ENCODE measurements at regions not wholly inside any gene's neighbourhood (a gene's known extent, or its start where the extent isn't known, plus 50 kb on each side); places are given as distances from the start of the nearest gene placed in this dataset.

DNA sequence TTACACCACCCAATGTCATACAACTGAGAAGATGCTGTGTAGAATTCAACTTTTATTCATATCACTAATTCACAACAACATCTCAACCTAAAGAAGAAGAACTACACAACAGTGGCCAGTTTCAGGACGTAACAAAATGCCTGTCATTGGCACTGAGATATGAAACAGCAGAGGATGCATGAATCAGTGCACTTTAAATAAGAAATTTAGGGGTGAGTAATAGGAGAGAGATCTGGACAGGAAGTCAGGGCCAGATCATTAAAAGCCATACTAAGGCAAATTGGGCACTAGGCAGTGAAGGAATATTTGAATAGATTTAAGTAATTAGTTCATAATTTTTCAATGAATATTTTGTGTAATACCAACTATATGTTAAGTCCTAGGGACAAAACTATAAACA, 510.5 kb downstream of the PLPP3 start:
- no peak overlapping the region for H3K27ac ChIP-seq
- TF ChIP-seq, protein P1, sequence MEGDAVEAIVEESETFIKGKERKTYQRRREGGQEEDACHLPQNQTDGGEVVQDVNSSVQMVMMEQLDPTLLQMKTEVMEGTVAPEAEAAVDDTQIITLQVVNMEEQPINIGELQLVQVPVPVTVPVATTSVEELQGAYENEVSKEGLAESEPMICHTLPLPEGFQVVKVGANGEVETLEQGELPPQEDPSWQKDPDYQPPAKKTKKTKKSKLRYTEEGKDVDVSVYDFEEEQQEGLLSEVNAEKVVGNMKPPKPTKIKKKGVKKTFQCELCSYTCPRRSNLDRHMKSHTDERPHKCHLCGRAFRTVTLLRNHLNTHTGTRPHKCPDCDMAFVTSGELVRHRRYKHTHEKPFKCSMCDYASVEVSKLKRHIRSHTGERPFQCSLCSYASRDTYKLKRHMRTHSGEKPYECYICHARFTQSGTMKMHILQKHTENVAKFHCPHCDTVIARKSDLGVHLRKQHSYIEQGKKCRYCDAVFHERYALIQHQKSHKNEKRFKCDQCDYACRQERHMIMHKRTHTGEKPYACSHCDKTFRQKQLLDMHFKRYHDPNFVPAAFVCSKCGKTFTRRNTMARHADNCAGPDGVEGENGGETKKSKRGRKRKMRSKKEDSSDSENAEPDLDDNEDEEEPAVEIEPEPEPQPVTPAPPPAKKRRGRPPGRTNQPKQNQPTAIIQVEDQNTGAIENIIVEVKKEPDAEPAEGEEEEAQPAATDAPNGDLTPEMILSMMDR (conservative IDR thresholded peaks at IDR 0.05; ENCODE audit: low read depth) = no peak
- DNase-seq (ENCODE audit: low spot score) = peak; percentile 48
- CTCF ChIA-PET = no interaction called here
- POLR2A ChIA-PET (ENCODE audit: low non-redundant PET) = no interaction called here

DNA sequence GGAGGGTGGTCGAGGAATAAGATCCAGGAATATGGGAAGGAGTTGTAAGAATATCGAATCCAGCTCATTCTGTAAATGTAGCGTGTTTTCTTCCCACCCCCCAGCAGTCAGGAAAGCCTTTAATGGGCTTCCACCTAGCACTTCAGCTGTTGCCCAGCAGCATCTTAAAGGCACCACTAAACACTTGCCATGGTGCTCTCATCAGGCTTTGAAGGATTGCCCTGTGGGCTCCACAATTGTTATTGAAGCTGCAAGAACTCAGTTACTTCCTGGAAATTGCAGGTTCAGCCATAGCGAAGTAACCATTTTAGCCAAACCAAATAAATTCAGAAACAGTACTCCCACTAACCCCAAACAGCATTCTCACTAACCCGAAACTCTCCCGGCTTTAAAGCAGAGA, 511.2 kb downstream of the PLPP3 start:
- TF ChIP-seq, protein P1 (conservative IDR thresholded peaks at IDR 0.05; ENCODE audit: low read depth) = no peak
- ChIA-PET POLR2A (ENCODE audit: low non-redundant PET) (no interaction called here), CTCF (no interaction called here)
- H3K27ac ChIP-seq = no peak overlapping the region
- no peak for DNase-seq (ENCODE audit: low spot score)

DNA sequence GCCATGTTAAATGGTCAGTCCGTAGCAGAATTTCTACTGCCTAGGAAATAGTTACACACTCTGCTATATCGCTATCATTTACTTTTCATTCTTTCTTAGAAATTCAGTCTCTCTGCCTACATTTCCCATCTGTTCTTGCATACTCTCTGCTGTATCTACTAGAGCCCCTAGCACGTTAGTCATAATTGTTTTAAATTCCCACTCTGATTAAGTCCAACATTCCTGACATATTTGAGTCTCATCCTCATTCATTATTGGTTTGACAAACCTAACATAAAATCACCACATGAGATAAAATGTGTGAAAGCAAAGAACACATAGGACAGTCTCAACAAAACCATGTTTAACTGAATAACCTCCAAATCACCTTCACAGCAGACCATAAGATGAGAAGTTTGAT, 513.6 kb downstream of the PLPP3 start:
- ChIA-PET POLR2A (ENCODE audit: low non-redundant PET) (no interaction called here), CTCF (no interaction called here)
- H3K27ac ChIP-seq = no peak overlapping the region
- TF ChIP-seq, protein P1 (conservative IDR thresholded peaks at IDR 0.05; ENCODE audit: low read depth) = no peak
- DNase-seq (ENCODE audit: low spot score) = peak; percentile 11

DNA sequence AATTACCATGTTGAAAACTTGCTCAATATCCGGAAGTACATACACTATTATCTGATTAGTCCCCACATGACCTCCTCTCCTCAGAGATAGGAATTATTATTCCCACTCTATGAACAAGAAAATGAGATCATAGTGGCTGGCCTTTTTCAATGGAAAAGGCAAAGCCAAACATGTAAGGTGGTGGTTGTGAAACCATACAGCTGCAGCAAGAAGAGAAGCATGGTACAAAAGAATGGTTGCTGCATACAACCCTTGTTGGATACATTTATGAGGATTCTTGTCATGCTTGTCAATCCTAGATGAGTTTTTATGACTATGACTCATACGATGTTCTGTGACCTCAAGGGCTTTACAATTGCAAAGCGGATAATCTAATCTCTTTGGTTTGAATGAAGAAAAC, 514.7 kb downstream of the PLPP3 start:
- TF ChIP-seq, protein P1 (conservative IDR thresholded peaks at IDR 0.05; ENCODE audit: low read depth) = no peak
- no peak overlapping the region for H3K27ac ChIP-seq
- POLR2A ChIA-PET (ENCODE audit: low non-redundant PET) = no interaction called here
- CTCF ChIA-PET = no interaction called here
- DNase-seq (ENCODE audit: low spot score) = peak; percentile 69

DNA sequence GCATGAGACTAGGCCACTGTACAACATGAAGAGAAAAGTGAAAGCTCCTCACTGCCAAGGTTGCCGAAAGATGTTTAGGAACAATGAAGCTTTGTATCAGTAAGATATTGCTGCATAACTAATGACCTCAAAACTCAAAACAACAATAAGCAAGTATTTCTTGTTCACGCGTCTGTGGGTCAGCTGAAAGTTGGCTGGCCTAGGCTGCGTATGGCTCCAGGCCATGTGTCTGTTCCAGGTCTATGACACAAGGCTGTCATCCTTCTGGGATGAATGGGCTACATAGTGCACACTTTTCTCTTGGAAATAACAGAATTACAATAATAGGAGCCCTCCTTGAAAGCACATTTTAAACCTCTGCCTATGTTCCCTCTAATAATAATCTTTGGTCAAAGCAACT, 515.9 kb downstream of the PLPP3 start:
- no peak overlapping the region for H3K27ac ChIP-seq
- ChIA-PET CTCF (interaction anchor here (0.7 kb wide), 1 partner anchor 13 kb away, joined by 4 read pairs; no protein-coding TSS in a partner anchor), POLR2A (ENCODE audit: low non-redundant PET) (no interaction called here)
- no peak for DNase-seq (ENCODE audit: low spot score)
- TF ChIP-seq, protein P1 (conservative IDR thresholded peaks at IDR 0.05; ENCODE audit: low read depth) = no peak

DNA sequence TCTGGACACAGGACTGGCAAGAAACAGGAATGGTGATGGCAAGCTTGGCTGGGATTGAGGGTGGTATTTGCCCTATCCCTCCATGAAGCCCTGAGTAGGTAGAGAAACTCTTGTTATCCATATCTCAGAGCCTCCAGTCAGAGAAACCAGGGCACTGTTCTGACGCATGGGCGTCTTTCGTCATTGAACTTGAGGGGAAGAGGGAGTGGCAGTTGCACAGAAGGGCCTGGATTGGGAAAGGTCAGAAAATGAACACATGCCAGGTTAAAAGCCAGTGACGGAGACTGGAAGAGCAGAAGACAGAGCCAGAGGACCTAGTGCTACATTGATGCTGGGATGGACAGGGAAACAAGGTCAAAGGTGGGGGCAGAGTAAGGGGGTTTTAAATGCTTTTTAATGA, 516.7 kb downstream of the PLPP3 start:
- CTCF ChIA-PET = no interaction called here
- POLR2A ChIA-PET (ENCODE audit: low non-redundant PET) = no interaction called here
- TF ChIP-seq, protein P1 (conservative IDR thresholded peaks at IDR 0.05; ENCODE audit: low read depth) = no peak
- DNase-seq (ENCODE audit: low spot score) = no peak
- no peak overlapping the region for H3K27ac ChIP-seq

DNA sequence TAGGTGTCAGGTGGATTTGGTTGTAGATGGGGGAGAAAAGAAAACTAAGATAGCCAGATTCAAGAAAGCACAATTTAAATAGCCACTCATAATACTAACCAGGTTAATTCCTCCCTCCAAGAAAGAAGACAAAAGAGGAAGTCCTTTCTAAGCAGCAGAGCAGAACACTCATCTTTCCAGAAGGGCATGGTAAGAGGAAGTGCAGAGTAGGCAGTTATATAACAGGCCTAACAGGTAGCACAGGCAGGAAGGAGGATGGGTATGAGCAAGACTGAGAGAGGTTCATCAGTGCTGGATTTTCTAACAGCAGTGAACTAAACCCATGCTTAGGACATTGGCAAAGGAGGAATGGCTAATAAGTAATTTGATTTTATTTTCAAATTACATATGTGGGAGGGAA, 517.5 kb downstream of the PLPP3 start:
- CTCF ChIA-PET = no interaction called here
- TF ChIP-seq, protein P1 (conservative IDR thresholded peaks at IDR 0.05; ENCODE audit: low read depth) = no peak
- POLR2A ChIA-PET (ENCODE audit: low non-redundant PET) = no interaction called here

More for the DNA sequence above, 517.5 kb downstream of the PLPP3 start:
- no peak for DNase-seq (ENCODE audit: low spot score)
- no peak overlapping the region for H3K27ac ChIP-seq

All from RWPE1 (cell line).